TTC549 (cell line): ENCODE measurements at regions not wholly inside any gene's neighbourhood (a gene's known extent, or its start where the extent isn't known, plus 50 kb on each side); places are given as distances from the start of the nearest gene placed in this dataset.
A peak's percentile ranks its signal among the peaks of the same experiment; 100 is the strongest.
"Not testable (repeated sequence)": the region's sequence is repeated elsewhere in the genome, so short reads cannot be mapped to it uniquely, and the experiment has no call there.

Experiments
- FAIRE-seq: peaks from 2 replicates; lab custom pipeline; 2012; peaks lifted over from hg19 to GRCh38; lab: Jason Lieb, UNC

DNA sequence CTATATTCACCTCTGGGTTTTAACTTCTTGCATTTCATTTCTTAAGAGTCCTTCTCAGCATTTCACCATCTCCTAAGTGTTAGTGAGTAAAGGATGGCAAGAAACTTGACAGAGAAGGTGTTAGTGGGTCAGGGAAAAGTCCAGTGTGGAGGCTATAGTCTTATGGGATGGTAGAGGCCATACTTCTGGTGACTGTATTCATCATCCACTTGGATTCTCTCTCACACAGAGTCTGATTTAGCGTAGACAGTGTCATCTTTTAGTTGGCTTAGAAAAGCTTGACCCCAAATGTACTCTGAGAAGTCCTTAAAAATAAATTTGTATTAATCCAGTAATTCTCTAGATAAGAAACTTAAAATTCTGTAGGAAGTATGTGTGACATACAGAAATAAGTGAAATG lies 232.4 kb upstream of the FBXO33 start:
- FAIRE-seq: no peak

DNA sequence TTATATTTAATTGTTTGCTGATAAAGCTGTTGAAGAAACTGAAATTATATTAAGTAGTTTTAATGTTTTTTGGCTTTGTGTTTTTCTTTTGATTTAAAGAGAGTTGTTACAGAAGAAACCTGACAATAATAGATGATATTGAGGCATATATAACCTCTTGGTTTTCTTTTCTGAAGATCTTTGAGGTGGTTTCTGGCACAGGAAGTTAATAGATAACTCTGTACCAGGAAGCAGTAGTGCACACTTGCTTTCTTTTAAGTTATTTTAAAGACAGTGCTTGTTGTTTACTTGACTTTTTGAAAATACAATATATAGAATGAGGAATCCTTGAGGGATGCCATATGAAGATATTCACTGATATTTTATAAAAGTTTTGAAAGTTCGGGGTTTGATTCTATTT lies 209.0 kb upstream of the FBXO33 start:
- FAIRE-seq: peak; percentile 62

- not testable (repeated sequence) for FAIRE-seq
Measured at GRCh38 chr14:39639009-39639408, 206.8 kb upstream of the FBXO33 start.

- FAIRE-seq: no peak
Measured at GRCh38 chr14:39628087-39628486, 195.9 kb upstream of the FBXO33 start.

DNA sequence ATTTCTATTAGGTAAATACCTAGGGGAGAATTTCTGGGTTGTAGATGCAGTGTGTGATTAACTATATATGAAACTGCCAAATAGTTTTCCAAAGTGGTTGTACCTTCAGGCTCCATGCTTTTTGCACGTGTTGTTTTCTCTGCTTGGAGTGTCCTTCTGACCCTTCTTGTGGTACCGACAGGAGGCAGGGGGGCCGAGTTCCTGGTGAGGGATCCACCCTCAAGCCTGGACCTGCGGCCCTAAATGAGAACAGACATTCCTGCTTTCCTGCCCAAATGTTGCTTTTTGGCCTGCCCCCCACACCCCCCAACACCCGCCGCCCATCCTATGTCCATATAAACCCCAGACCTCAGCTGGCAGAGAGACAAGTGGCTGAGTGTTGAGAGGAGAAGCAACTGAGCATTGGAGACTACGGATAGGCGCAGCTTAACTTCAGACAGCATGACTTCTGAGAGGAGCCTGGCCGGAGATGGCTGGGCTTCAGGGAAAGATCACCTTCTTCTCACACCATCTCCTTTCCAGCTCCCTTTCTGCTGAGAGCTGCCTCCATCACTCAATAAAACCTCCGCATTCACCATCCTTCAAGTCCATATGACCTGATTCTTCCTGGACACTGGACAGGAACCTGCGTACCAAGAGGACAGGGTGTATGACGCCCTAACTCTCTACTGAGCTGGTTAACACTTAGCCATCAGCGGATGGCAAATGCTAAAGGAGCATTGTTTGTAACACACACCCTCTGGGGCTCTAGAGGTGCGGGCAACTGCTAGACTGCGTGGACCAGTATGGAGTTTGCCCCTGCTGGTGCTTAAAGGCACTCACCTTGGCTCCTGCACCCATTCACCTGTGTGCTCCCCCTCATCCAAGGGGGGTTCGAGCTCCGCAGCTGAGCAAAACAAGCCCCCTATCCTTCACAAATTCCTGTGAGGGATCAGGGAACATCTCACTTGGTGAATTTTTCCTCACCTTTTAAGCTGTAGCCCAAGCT lies 194.7 kb upstream of the FBXO33 start:
- no peak for FAIRE-seq

DNA sequence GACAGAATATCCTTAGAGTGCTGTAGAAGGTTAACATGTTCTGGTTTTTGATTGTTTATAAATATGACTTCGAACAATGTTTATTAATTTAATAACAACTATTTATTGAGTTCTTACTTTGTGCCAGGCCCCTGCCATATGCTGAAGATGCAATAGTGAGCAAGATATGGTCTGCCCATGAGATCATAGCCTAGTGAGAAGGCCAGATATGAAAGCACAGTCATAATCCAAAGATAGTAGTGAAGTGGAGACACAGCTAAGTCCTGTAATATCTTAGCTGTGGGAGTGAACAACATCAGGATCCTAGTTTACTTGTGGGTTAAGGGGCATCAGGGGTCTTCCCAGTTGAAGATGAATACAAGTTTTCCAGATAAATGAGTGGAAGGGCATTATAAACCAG lies 189.4 kb upstream of the FBXO33 start:
- no peak for FAIRE-seq

DNA sequence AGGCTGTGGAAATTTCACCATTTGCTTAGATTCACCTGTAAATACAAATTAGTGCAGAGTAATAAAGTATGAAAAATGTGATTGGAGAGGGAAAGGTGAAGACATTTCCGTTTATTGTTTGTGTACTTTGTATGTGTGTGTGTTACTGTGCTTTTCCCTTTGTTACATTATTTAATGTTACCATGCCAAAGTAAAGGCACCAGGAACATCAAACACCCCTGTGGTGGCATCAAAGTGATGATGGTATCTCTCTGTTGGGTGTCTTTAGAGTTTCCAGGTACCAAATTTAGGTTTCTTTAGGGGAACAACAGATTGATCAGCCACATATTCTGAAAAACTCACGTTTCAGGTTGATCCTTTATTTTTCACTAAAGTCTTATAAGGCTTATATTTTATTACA lies 189.0 kb upstream of the FBXO33 start:
- no peak for FAIRE-seq

GRCh38 chr14:39617537-39617936 lies 185.3 kb upstream of the FBXO33 start:
- no peak for FAIRE-seq

DNA sequence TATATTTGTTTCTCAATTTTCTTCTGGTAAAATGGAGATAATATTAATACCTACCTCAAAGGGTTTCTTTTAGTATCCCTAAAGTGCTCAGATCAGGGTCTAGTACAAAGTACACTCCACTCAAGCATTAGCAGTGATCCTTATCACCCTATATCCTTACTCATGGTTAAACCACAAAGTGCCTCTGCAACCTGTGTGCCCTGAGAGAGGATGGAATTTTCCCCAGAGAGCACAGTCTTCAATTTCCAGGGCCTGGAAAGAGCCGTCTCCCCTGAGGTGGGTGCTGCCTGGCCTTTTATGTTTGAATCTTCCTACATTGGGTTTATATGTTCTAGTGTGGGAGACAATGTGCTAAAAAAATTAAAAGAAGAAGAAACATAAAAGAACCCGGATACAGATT lies 183.1 kb upstream of the FBXO33 start:
- no peak for FAIRE-seq

GRCh38 chr14:39614297-39614923 lies 182.2 kb upstream of the FBXO33 start:
- no peak for FAIRE-seq

DNA sequence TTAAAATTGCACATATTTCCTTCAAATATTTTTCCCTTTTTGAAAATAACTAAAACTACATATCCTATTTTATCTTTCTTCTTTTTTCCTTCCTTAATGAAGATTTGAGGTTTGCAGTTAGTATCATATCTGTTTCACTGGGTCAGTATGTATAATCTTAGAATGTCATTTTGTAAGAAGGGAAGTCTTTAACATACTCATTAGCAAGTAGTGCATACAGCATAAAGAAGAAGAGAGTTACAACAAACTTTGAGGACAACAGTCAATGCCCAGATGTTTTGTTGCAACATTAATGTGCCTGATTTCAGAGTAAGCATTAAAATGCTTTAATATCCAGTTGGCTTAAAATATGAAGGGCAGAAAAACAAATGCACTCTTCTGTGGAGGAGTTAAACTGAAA lies 176.9 kb upstream of the FBXO33 start:
- FAIRE-seq: no peak

- FAIRE-seq: no peak
Measured at GRCh38 chr14:39607978-39608377, 175.7 kb upstream of the FBXO33 start.

DNA sequence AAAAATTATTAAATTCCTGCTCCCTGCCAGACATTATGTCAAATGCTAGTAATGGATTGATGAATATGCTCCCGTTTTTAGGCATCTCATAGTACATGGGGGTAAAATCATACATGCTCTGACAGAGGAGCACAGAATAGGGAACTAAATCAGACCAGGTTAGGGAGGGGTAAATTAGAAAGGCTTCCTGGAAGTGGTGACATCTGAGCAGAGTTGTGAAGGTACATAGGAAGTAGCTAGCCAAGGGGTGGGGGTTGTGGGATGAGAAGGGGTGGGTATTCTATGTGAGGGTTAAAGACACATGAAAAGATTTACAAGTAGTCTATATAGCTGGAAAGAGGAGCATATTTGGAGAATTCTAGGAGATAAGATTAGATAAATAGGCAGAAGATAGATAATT lies 171.7 kb upstream of the FBXO33 start:
- no peak for FAIRE-seq

- FAIRE-seq: no peak
Measured at GRCh38 chr14:39593377-39593776, 161.1 kb upstream of the FBXO33 start.

DNA sequence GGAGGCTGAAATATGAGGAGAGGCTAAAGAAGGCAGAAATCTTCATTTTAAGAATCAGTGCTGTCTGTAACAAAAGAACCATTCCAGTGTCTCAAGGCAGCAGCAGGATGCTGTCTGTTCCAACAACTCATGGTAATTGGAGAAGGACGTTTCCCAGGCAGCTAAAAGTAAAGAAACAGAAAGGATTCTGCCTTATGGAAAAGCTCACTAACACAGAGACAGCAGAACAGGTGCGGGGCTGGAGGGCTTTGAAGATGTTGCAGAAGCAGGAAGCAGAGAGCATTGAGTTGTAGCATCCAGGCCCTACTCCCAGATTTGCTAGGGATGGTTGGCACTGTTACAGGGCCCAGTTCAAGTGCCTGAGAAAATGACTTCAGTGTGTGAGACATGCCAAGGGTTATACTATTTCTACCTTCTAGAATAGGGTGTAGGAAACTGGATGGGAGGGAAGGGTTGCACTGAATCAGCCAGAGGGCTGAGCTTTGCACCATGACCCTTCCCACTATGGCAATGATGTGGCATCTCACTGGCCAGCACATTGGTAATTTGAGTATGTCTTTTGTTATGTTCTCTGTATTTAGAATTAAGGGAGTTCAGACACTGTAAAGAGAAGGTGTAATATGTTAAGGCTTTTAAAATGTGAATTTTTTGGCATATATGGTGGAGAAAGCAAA lies 160.0 kb upstream of the FBXO33 start:
- FAIRE-seq: no peak

- not testable (repeated sequence) for FAIRE-seq
Measured at GRCh38 chr14:39589882-39590281, 157.6 kb upstream of the FBXO33 start.

DNA sequence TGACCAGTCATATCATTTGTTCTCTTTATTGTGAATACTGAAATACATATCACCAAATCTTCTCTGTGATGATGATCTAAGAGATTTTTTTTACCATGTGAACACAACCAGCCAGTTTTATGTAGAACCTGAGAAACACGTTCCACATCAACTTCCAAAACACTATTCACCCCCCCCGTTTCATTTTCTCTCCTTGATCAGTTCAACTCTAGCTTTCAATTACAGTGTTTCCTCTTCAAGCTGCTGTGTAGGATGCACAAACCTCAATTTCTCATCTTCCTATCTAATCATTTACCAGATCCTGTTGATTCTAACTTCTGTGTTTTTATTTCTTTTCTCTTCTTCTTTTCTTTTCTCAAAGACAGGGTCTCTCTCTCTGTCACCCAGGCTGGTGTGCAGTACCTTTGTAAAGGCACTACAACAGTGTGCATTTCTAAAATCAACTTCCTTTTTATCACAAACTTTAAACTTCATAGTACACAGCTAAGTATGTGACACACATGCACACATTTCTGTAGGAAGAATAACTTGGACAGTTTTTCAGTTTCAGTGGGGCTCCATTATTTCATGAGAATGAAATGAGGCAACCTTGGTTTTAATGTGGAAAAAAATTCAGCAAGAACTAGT lies 149.9 kb upstream of the FBXO33 start:
- no peak for FAIRE-seq

GRCh38 chr14:39581474-39581873 lies 149.2 kb upstream of the FBXO33 start:
- FAIRE-seq: peak; percentile 58

DNA sequence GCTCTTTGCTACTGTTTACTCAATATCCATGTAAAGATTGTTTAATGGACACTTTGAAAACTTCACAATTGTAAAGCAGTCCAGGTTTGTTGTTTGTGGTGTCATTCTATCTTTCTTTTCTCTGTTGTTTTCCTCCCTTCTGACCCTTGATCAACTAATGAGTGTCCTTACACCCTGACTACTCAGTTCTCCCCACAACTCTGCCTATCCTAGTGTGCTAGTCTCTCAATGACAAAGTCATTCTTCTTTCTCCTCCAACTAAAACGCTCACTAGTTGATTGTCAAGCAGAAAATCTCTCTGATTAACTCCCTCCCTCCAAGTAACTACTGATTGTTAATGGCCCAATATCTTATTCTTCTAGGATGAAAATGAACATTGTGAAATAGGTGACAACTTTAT lies 148.5 kb upstream of the FBXO33 start:
- FAIRE-seq: no peak

- FAIRE-seq: no peak
Measured at GRCh38 chr14:39576736-39577135, 144.5 kb upstream of the FBXO33 start.

- FAIRE-seq: no peak
Measured at GRCh38 chr14:39576258-39576657, 144.0 kb upstream of the FBXO33 start.

DNA sequence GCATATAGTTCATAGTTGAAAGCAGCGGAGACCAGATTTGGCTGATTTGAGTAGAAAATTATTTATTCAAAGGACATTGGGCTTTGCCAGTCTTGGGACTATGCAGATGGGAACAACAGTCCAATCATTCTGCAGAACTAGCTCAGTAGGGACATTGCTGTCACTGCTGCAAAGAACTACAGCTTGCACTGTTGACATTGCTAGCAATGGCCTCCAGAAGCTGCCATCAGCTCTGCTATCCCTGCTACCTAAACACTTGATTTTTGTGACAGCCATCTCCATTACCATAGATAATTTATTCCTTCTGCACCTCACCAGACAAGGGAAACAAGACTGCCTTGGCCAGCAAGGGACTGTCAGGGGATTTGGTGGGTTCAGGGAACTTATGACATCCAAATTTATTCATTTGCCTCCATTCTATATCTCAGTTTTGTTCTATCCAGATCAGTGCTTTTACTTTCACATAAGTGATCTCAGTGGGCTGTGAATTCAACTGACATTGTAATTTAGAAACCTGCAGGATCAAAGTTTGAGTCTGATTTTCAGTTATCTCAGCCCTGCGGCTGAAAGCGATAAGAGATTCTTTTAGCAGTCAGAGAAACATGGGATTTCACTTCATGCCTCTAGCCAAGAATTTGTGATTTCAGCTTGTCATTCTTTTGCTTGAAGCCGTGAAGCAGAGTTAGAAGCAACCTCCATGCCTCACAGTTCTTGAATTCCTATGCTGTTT lies 136.7 kb upstream of the FBXO33 start:
- no peak for FAIRE-seq
